ENCODE measurements at regions not wholly inside any gene's neighbourhood (a gene's known extent, or its start where the extent isn't known, plus 50 kb on each side); places are given as distances from the start of the nearest gene placed in this dataset.

GRCh38 chr1:104380003-104380402 is 630.3 kb downstream of the AMY1C start:
- H3K27ac ChIP-seq (ENCODE audit: low read length), result no peak overlapping the region
- no peak for DNase-seq
- H3K4me3 ChIP-seq (ENCODE audit: low read length), result no peak overlapping the region
- H3K4me1 ChIP-seq (ENCODE audit: control insufficient read depth, insufficient read depth, low read length), result no peaks in the 10 kb centered on the region
- intact Hi-C loops (cut with DNase I), result no loop called here
- H3K9me3 ChIP-seq (ENCODE audit: control insufficient read depth, low read length), result no peaks in the 10 kb centered on the region
- WGBS, result 90% methylated on average over 2 of the region's 2 CpGs
- ATAC-seq, result no peak
- H3K27me3 ChIP-seq (ENCODE audit: control insufficient read depth, insufficient read depth), result no peaks in the 10 kb centered on the region

GRCh38 chr1:104387716-104388508 is 638.2 kb downstream of the AMY1C start:
- H3K27ac ChIP-seq (ENCODE audit: low read length), result no peak overlapping the region
- H3K9me3 ChIP-seq (ENCODE audit: control insufficient read depth, low read length), result no peaks in the 10 kb centered on the region
- intact Hi-C loops (cut with DNase I), result no loop called here
- 69% methylated on average over 5 of the region's 5 CpGs for WGBS
- ATAC-seq (no peak), DNase-seq (no peak)
- H3K4me1 ChIP-seq (ENCODE audit: control insufficient read depth, insufficient read depth, low read length), result no peaks in the 10 kb centered on the region
- H3K4me3 ChIP-seq (ENCODE audit: low read length), result no peak overlapping the region
- no peaks in the 10 kb centered on the region for H3K27me3 ChIP-seq (ENCODE audit: control insufficient read depth, insufficient read depth)

GRCh38 chr1:104392552-104392951 is 642.9 kb downstream of the AMY1C start:
- 66% methylated on average over 1 of the region's 1 CpG for WGBS
- ATAC-seq, result no peak
- Histone ChIP-seq H3K27ac (ENCODE audit: low read length) (no peak overlapping the region), H3K4me3 (ENCODE audit: low read length) (no peak overlapping the region), H3K9me3 (ENCODE audit: control insufficient read depth, low read length) (no peaks in the 10 kb centered on the region), H3K4me1 (ENCODE audit: control insufficient read depth, insufficient read depth, low read length) (no peaks in the 10 kb centered on the region), H3K27me3 (ENCODE audit: control insufficient read depth, insufficient read depth) (no peaks in the 10 kb centered on the region)
- intact Hi-C loops (cut with DNase I), result no loop called here
- no peak for DNase-seq

- Histone ChIP-seq H3K4me1 (ENCODE audit: control insufficient read depth, insufficient read depth, low read length) (no peaks in the 10 kb centered on the region), H3K9me3 (ENCODE audit: control insufficient read depth, low read length) (no peaks in the 10 kb centered on the region), H3K27ac (ENCODE audit: low read length) (no peak overlapping the region), H3K27me3 (ENCODE audit: control insufficient read depth, insufficient read depth) (no peaks in the 10 kb centered on the region), H3K4me3 (ENCODE audit: low read length) (no peak overlapping the region)
- WGBS, result 15% methylated on average over 2 of the region's 2 CpGs
- intact Hi-C loops (cut with DNase I), result no loop called here
- ATAC-seq, result no peak
- DNase-seq, result no peak
Observed at GRCh38 chr1:104402178-104402577, 652.5 kb downstream of the AMY1C start.

- WGBS, result 56% methylated on average over 1 of the region's 1 CpG
- no peak for DNase-seq
- no peak for ATAC-seq
Observed at GRCh38 chr1:104403883-104404282, 654.2 kb downstream of the AMY1C start.

GRCh38 chr1:104406728-104407127 is 657.0 kb downstream of the AMY1C start:
- ATAC-seq (no peak), DNase-seq (no peak)
- Histone ChIP-seq H3K27me3 (ENCODE audit: control insufficient read depth, insufficient read depth) (no peaks in the 10 kb centered on the region), H3K9me3 (ENCODE audit: control insufficient read depth, low read length) (no peaks in the 10 kb centered on the region), H3K4me3 (ENCODE audit: low read length) (no peak overlapping the region), H3K4me1 (ENCODE audit: control insufficient read depth, insufficient read depth, low read length) (no peaks in the 10 kb centered on the region), H3K27ac (ENCODE audit: low read length) (no peak overlapping the region)
- intact Hi-C loops (cut with DNase I), result no loop called here
- WGBS, result 46% methylated on average over 2 of the region's 2 CpGs

More at GRCh38 chr1:104403883-104404282, 654.2 kb downstream of the AMY1C start:
- intact Hi-C loops (cut with DNase I), result no loop called here
- no peak overlapping the region for H3K4me3 ChIP-seq (ENCODE audit: low read length)
- no peak overlapping the region for H3K27ac ChIP-seq (ENCODE audit: low read length)
- H3K9me3 ChIP-seq (ENCODE audit: control insufficient read depth, low read length), result no peaks in the 10 kb centered on the region
- no peaks in the 10 kb centered on the region for H3K4me1 ChIP-seq (ENCODE audit: control insufficient read depth, insufficient read depth, low read length)
- no peaks in the 10 kb centered on the region for H3K27me3 ChIP-seq (ENCODE audit: control insufficient read depth, insufficient read depth)

GRCh38 chr1:104408268-104408667 is 658.6 kb downstream of the AMY1C start:
- WGBS, result 75% methylated on average over 8 of the region's 8 CpGs
- ATAC-seq (no peak), DNase-seq (peak in 2 of 3 donors; percentile 9 to 15)
- Histone ChIP-seq H3K27me3 (ENCODE audit: control insufficient read depth, insufficient read depth) (no peaks in the 10 kb centered on the region), H3K27ac (ENCODE audit: low read length) (no peak overlapping the region), H3K9me3 (ENCODE audit: control insufficient read depth, low read length) (no peaks in the 10 kb centered on the region), H3K4me1 (ENCODE audit: control insufficient read depth, insufficient read depth, low read length) (no peaks in the 10 kb centered on the region), H3K4me3 (ENCODE audit: low read length) (no peak overlapping the region)
- intact Hi-C loops (cut with DNase I), result no loop called here

GRCh38 chr1:104435255-104435654 is 685.6 kb downstream of the AMY1C start:
- Histone ChIP-seq H3K4me3 (ENCODE audit: low read length) (no peak overlapping the region), H3K27me3 (ENCODE audit: control insufficient read depth, insufficient read depth) (no peaks in the 10 kb centered on the region), H3K9me3 (ENCODE audit: control insufficient read depth, low read length) (no peaks in the 10 kb centered on the region), H3K4me1 (ENCODE audit: control insufficient read depth, insufficient read depth, low read length) (no peaks in the 10 kb centered on the region), H3K27ac (ENCODE audit: low read length) (no peak overlapping the region)
- ATAC-seq (no peak), DNase-seq (no peak)
- 81% methylated on average over 4 of the region's 4 CpGs for WGBS
- intact Hi-C loops (cut with DNase I), result no loop called here

- WGBS, result 78% methylated on average over 1 of the region's 1 CpG
- H3K4me3 ChIP-seq (ENCODE audit: low read length), result no peak overlapping the region
- ATAC-seq, result no peak
- H3K9me3 ChIP-seq (ENCODE audit: control insufficient read depth, low read length), result no peaks in the 10 kb centered on the region
- no peak overlapping the region for H3K27ac ChIP-seq (ENCODE audit: low read length)
- DNase-seq, result no peak
- no peaks in the 10 kb centered on the region for H3K4me1 ChIP-seq (ENCODE audit: control insufficient read depth, insufficient read depth, low read length)
- no peaks in the 10 kb centered on the region for H3K27me3 ChIP-seq (ENCODE audit: control insufficient read depth, insufficient read depth)
- intact Hi-C loops (cut with DNase I), result no loop called here
Observed at GRCh38 chr1:104440011-104440410, 690.3 kb downstream of the AMY1C start.

GRCh38 chr1:104456724-104457123 is 707.0 kb downstream of the AMY1C start:
- DNase-seq, result no peak
- intact Hi-C loops (cut with DNase I), result no loop called here
- Histone ChIP-seq H3K27me3 (ENCODE audit: control insufficient read depth, insufficient read depth) (no peaks in the 10 kb centered on the region), H3K27ac (ENCODE audit: low read length) (no peak overlapping the region), H3K4me3 (ENCODE audit: low read length) (no peak overlapping the region), H3K9me3 (ENCODE audit: control insufficient read depth, low read length) (peaks cover 2% of the 10 kb centered on the region), H3K4me1 (ENCODE audit: control insufficient read depth, insufficient read depth, low read length) (no peaks in the 10 kb centered on the region)
- no peak for ATAC-seq
- WGBS, result 86% methylated on average over 1 of the region's 1 CpG

- H3K27ac ChIP-seq (ENCODE audit: low read length), result no peak overlapping the region
- WGBS, result 55% methylated on average over 2 of the region's 2 CpGs
- no peaks in the 10 kb centered on the region for H3K4me1 ChIP-seq (ENCODE audit: control insufficient read depth, insufficient read depth, low read length)
- no peak for DNase-seq
- H3K4me3 ChIP-seq (ENCODE audit: low read length), result no peak overlapping the region
- H3K9me3 ChIP-seq (ENCODE audit: control insufficient read depth, low read length), result peaks cover 2% of the 10 kb centered on the region
- intact Hi-C loops (cut with DNase I), result no loop called here
- no peaks in the 10 kb centered on the region for H3K27me3 ChIP-seq (ENCODE audit: control insufficient read depth, insufficient read depth)
- ATAC-seq, result no peak
Observed at GRCh38 chr1:104459886-104460285, 710.2 kb downstream of the AMY1C start.

- Histone ChIP-seq H3K4me3 (ENCODE audit: low read length) (no peak overlapping the region), H3K27me3 (ENCODE audit: control insufficient read depth, insufficient read depth) (no peaks in the 10 kb centered on the region), H3K4me1 (ENCODE audit: control insufficient read depth, insufficient read depth, low read length) (no peaks in the 10 kb centered on the region), H3K9me3 (ENCODE audit: control insufficient read depth, low read length) (peaks cover 2% of the 10 kb centered on the region), H3K27ac (ENCODE audit: low read length) (no peak overlapping the region)
- no peak for DNase-seq
- ATAC-seq, result no peak
- WGBS, result 96% methylated on average over 1 of the region's 1 CpG
- intact Hi-C loops (cut with DNase I), result no loop called here
Observed at GRCh38 chr1:104460880-104461279, 711.2 kb downstream of the AMY1C start.
